Activated CD4-positive, alpha-beta T cell treated with anti-CD3 and anti-CD28 coated beads, Interleukin-2, amount 50 U/mL, for 48 hours (primary cell): ENCODE measurements at regions not wholly inside any gene's neighbourhood (a gene's known extent, or its start where the extent isn't known, plus 50 kb on each side); places are given as distances from the start of the nearest gene placed in this dataset.
"Not testable (repeated sequence)": the region's sequence is repeated elsewhere in the genome, so short reads cannot be mapped to it uniquely, and the experiment has no call there.

Source experiments
- DNase-seq, 2 experiments: peaks; one replicate each; pipeline ENCODE4 v3.0.0-alpha.2; 2020

GRCh38 chr3:59171491-59171890, 121.7 kb upstream of the CFAP20DC start:
- no peak for DNase-seq

GRCh38 chr3:59170166-59170565, 120.3 kb upstream of the CFAP20DC start:
- DNase-seq, result not testable (repeated sequence)

GRCh38 chr3:59167756-59168155, 117.9 kb upstream of the CFAP20DC start:
- no peak for DNase-seq

- DNase-seq, result no peak
These were observed 114.1 kb upstream of the CFAP20DC start for GRCh38 chr3:59163953-59164352.

GRCh38 chr3:59161048-59161447, 111.2 kb upstream of the CFAP20DC start:
- no peak for DNase-seq

- DNase-seq, result no peak
These were observed 110.4 kb upstream of the CFAP20DC start for GRCh38 chr3:59160133-59160746.

- DNase-seq, result no peak
These were observed 103.8 kb upstream of the CFAP20DC start for GRCh38 chr3:59153648-59154047.

- DNase-seq, result no peak
These were observed 103.1 kb upstream of the CFAP20DC start for GRCh38 chr3:59152943-59153342.

- DNase-seq, result no peak
These were observed 100.2 kb upstream of the CFAP20DC start for GRCh38 chr3:59150039-59150438.

GRCh38 chr3:59149166-59149565, 99.3 kb upstream of the CFAP20DC start:
- DNase-seq, result no peak

- DNase-seq, result no peak
These were observed 93.6 kb upstream of the CFAP20DC start for GRCh38 chr3:59143447-59143846.

- DNase-seq, result no peak
These were observed 92.7 kb upstream of the CFAP20DC start for GRCh38 chr3:59142556-59142955.

GRCh38 chr3:59138966-59139365, 89.1 kb upstream of the CFAP20DC start:
- no peak for DNase-seq

- DNase-seq, result no peak
These were observed 87.6 kb upstream of the CFAP20DC start for GRCh38 chr3:59137415-59137814.

GRCh38 chr3:59136081-59136480, 86.3 kb upstream of the CFAP20DC start:
- DNase-seq, result no peak

- DNase-seq, result no peak
These were observed 85.3 kb upstream of the CFAP20DC start for GRCh38 chr3:59135096-59135495.

GRCh38 chr3:59133311-59133710, 83.5 kb upstream of the CFAP20DC start:
- DNase-seq, result no peak

GRCh38 chr3:59131016-59131766, 81.4 kb upstream of the CFAP20DC start:
- DNase-seq, result no peak

- no peak for DNase-seq
These were observed 78.9 kb upstream of the CFAP20DC start for GRCh38 chr3:59128685-59129084.

GRCh38 chr3:59127071-59127470, 77.2 kb upstream of the CFAP20DC start:
- no peak for DNase-seq

- DNase-seq, result no peak
These were observed 76.6 kb upstream of the CFAP20DC start for GRCh38 chr3:59126446-59126845.

- no peak for DNase-seq
These were observed 71.7 kb upstream of the CFAP20DC start for GRCh38 chr3:59121346-59122144.

GRCh38 chr3:59118928-59119327, 69.1 kb upstream of the CFAP20DC start:
- no peak for DNase-seq

GRCh38 chr3:59117396-59117795, 67.6 kb upstream of the CFAP20DC start:
- DNase-seq, result no peak
